H9 (cell line): ENCODE measurements at regions not wholly inside any gene's neighbourhood (a gene's known extent, or its start where the extent isn't known, plus 50 kb on each side); places are given as distances from the start of the nearest gene placed in this dataset.

ENCODE experiments used
- DNase-seq: peaks from one replicate; pipeline ENCODE4 v3.0.0-alpha.2; 2017
- H2AFZ ChIP-seq: one replicate; pipeline ENCODE4 v1.6.1; 2013; ENCODE audit warnings: mild to moderate bottlenecking, low read length, control low read depth, moderate library complexity
- H2AK5ac ChIP-seq: 2 replicates; pipeline ENCODE4 v1.6.1; 2013; ENCODE audit warnings: low read length, control low read depth, mixed read lengths; ENCODE audit not compliant: insufficient read length
- H2BK120ac ChIP-seq: one replicate; pipeline ENCODE4 v1.6.1; 2013; ENCODE audit warnings: low read depth, mild to moderate bottlenecking, low read length, control low read depth, inconsistent platforms; ENCODE audit not compliant: poor library complexity, severe bottlenecking
- H2BK12ac ChIP-seq: 2 replicates; pipeline ENCODE4 v1.6.1; 2013; ENCODE audit warnings: low read length, control low read depth, mixed read lengths, low read depth; ENCODE audit not compliant: insufficient read length
- H2BK15ac ChIP-seq: 2 replicates; pipeline ENCODE4 v1.6.1; 2013; ENCODE audit warnings: low read depth, low read length, control low read depth
- H2BK20ac ChIP-seq: one replicate; pipeline ENCODE4 v1.6.1; 2013; ENCODE audit warnings: low read depth, mild to moderate bottlenecking, low read length, control low read depth, inconsistent platforms; ENCODE audit not compliant: poor library complexity, severe bottlenecking
- H2BK5ac ChIP-seq: 2 replicates; pipeline ENCODE4 v1.6.1; 2013; ENCODE audit warnings: low read length, control low read depth, mixed read lengths; ENCODE audit not compliant: insufficient read length
- H3K14ac ChIP-seq: 2 replicates; pipeline ENCODE4 v1.6.1; 2013; ENCODE audit warnings: low read length, control low read depth; ENCODE audit not compliant: insufficient read depth
- H3K18ac ChIP-seq: 2 replicates; pipeline ENCODE4 v1.6.1; 2013; ENCODE audit warnings: low read depth, mild to moderate bottlenecking, mixed read lengths, low read length, control low read depth; ENCODE audit not compliant: insufficient read length
- H3K23ac ChIP-seq: 2 replicates; pipeline ENCODE4 v1.6.1; 2013; ENCODE audit warnings: low read length, control low read depth, mixed read lengths, low read depth; ENCODE audit not compliant: insufficient read length
- H3K23me2 ChIP-seq: 2 replicates; pipeline ENCODE4 v1.6.1; 2013; ENCODE audit warnings: low read depth, mild to moderate bottlenecking, mixed read lengths, low read length, control low read depth; ENCODE audit not compliant: insufficient read length, poor library complexity, severe bottlenecking
- H3K27ac ChIP-seq: 2 replicates; pipeline ENCODE4 v1.5.1; 2013; ENCODE audit warnings: low read length, control low read depth, mixed read lengths, low read depth; ENCODE audit not compliant: insufficient read length
- H3K27me3 ChIP-seq: 2 replicates; pipeline ENCODE4 v1.6.1; 2013; ENCODE audit warnings: low read length, control low read depth, inconsistent platforms; ENCODE audit not compliant: insufficient read depth
- H3K4ac ChIP-seq: 2 replicates; pipeline ENCODE4 v1.6.1; 2013; ENCODE audit warnings: low read depth, mild to moderate bottlenecking, control low read depth, inconsistent platforms, low read length, moderate library complexity
- H3K4me1 ChIP-seq: 2 replicates; pipeline ENCODE4 v1.6.1; 2013; ENCODE audit warnings: low read length, control low read depth, inconsistent platforms; ENCODE audit not compliant: insufficient read depth
- H3K4me2 ChIP-seq: 2 replicates; pipeline ENCODE4 v1.6.1; 2013; ENCODE audit warnings: low read length, control low read depth, mixed read lengths; ENCODE audit not compliant: insufficient read length, insufficient read depth
- H3K56ac ChIP-seq: 2 replicates; pipeline ENCODE4 v1.6.1; 2013; ENCODE audit warnings: low read depth, mild to moderate bottlenecking, mixed read lengths, low read length, control low read depth; ENCODE audit not compliant: insufficient read length
- H3K79me1 ChIP-seq: 2 replicates; pipeline ENCODE4 v1.6.1; 2013; ENCODE audit warnings: low read depth, mild to moderate bottlenecking, moderate library complexity, low read length, control low read depth, inconsistent platforms; ENCODE audit not compliant: insufficient read depth, poor library complexity, severe bottlenecking
- H3K79me2 ChIP-seq: 2 replicates; pipeline ENCODE4 v1.6.1; 2013; ENCODE audit warnings: low read length, control low read depth, inconsistent platforms; ENCODE audit not compliant: insufficient read depth
- H3K9ac ChIP-seq: 2 replicates; pipeline ENCODE4 v1.6.1; 2013; ENCODE audit warnings: low read length, control low read depth, mixed read lengths; ENCODE audit not compliant: insufficient read length; ENCODE audit errors: extremely low read depth
- H3K9me3 ChIP-seq: one replicate; pipeline ENCODE4 v1.6.1; 2013; ENCODE audit warnings: low read depth, low read length, inconsistent platforms; ENCODE audit not compliant: control insufficient read depth
- H3T11ph ChIP-seq: one replicate; pipeline ENCODE4 v1.6.1; 2013; ENCODE audit warnings: mild to moderate bottlenecking, low read length, control low read depth, inconsistent platforms
- H4K20me1 ChIP-seq: one replicate; pipeline ENCODE4 v1.6.1; 2013; ENCODE audit not compliant: control insufficient read depth, insufficient read length, insufficient read depth
- H4K5ac ChIP-seq: 2 replicates; pipeline ENCODE4 v1.6.1; 2013; ENCODE audit warnings: low read depth, mild to moderate bottlenecking, mixed read lengths, low read length, control low read depth; ENCODE audit not compliant: insufficient read length
- H4K8ac ChIP-seq: replicated peaks from 2 replicates; pipeline ENCODE4 v1.6.1; 2013; ENCODE audit warnings: low read length, control low read depth, mixed read lengths, low read depth; ENCODE audit not compliant: insufficient read length
- H4K91ac ChIP-seq: 2 replicates; pipeline ENCODE4 v1.6.1; 2013; ENCODE audit warnings: low read depth, mild to moderate bottlenecking, moderate library complexity, mixed read lengths, low read length, control low read depth; ENCODE audit not compliant: insufficient read length
- H3K27ac Mint-ChIP-seq, 3 experiments: 2 replicates in 2 of 3; 3 replicates in 1 of 3; pipeline ENCODE4 v1.8.0; 2020 to 2021; ENCODE audit warnings: mixed read lengths in 3 of 3, mild to moderate bottlenecking in 1 of 3, moderate library complexity in 1 of 3
- H3K27me3 Mint-ChIP-seq: 2 replicates; pipeline ENCODE4 v1.8.0; 2021; ENCODE audit warnings: low read depth, mild to moderate bottlenecking, moderate library complexity, mixed read lengths
- H3K36me3 Mint-ChIP-seq, 3 experiments: 2 replicates in 2 of 3; 3 replicates in 1 of 3; pipeline ENCODE4 v1.8.0; 2020 to 2021; ENCODE audit warnings: low read depth in 3 of 3, mixed read lengths in 3 of 3; ENCODE audit not compliant: insufficient read depth in 1 of 3
- H3K4me1 Mint-ChIP-seq, 2 experiments: 2 replicates each; pipeline ENCODE4 v1.8.0; 2020; ENCODE audit warnings: mixed read lengths in 2 of 2
- H3K4me3 Mint-ChIP-seq, 2 experiments: 2 replicates in 1 of 2; 3 replicates in 1 of 2; pipeline ENCODE4 v1.8.0; 2020 to 2021; ENCODE audit warnings: mild to moderate bottlenecking in 2 of 2, mixed read lengths in 2 of 2, moderate library complexity in 1 of 2
- H3K9me3 Mint-ChIP-seq, 2 experiments: 2 replicates in 1 of 2; 3 replicates in 1 of 2; pipeline ENCODE4 v1.8.0; 2020; ENCODE audit warnings: mild to moderate bottlenecking in 2 of 2, mixed read lengths in 2 of 2, moderate library complexity in 1 of 2
- WGBS: extraction: QIAGEN DNeasy Blood & Tissue Kit; methylation state at CpG from one replicate; pipeline ENCODE4 v1.1.7; 2013; ENCODE audit warnings: missing lambda C conversion rate, low lambda C conversion rate, mixed read lengths; ENCODE audit not compliant: insufficient read length; ENCODE audit errors: extremely low coverage; 5-methylcytosine and 5-hydroxymethylcytosine counted together
- TF ChIP-seq, protein P1 (sequence below): fragments of 200-600 bp; sonication (generic); conservative IDR thresholded peaks from 3 replicates; pipeline ENCODE4 v1.8.0; 2021; ENCODE audit warnings: antibody characterized with exemption, mild to moderate bottlenecking

DNA sequence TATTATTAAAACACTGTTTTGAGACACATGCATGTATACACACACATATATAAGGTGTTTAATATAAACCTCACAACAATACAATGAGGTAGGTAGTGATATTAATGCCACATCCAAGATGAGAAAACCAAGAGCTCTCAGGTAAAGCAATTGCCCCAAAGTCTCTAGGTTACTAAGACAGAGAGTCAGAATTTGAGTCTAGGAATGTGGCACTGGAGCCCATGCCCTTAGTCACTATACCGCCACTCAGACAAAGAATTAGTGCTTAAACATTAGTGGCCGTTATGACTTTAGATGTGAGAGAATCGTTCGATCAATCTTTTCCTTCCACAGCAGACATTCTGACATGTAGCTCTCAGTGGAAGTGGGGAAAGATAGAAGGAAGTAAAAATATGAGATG is 108.2 kb upstream of the ACSL4 start:
- Histone ChIP-seq H2BK20ac (no peak overlapping the region), H2BK5ac (no peak overlapping the region), H3K4me1 (no peaks in the 10 kb centered on the region; the same call in 1 of the 2 replicates), H3K9me3 (no peaks in the 10 kb centered on the region), H3T11ph (no peak overlapping the region), H2AFZ (no peak overlapping the region), H3K79me2 (no peaks in the 10 kb centered on the region), H4K20me1 (no peaks in the 10 kb centered on the region), H3K23ac (no peak overlapping the region), H4K5ac (no peak overlapping the region), H3K4me2 (no peak overlapping the region), H4K8ac (no peak overlapping the region), H4K91ac (no peak overlapping the region), H3K79me1 (no peaks in the 10 kb centered on the region), H2BK12ac (no peak overlapping the region), H2BK15ac (no peak overlapping the region), H3K14ac (no peak overlapping the region), H3K4ac (no peak overlapping the region), H3K56ac (no peak overlapping the region), H3K27ac (no peak overlapping the region), H3K18ac (no peak overlapping the region), H3K27me3 (no peaks in the 10 kb centered on the region), H2AK5ac (no peak overlapping the region), H2BK120ac (no peak overlapping the region), H3K9ac (no peak overlapping the region), H3K23me2 (no peaks in the 10 kb centered on the region)
- WGBS, result no CpG with 5 or more reads among the region's 4 CpGs
- Mint-ChIP-seq H3K9me3 (no peaks in the 10 kb centered on the region), H3K27ac (no peak overlapping the region), H3K27me3 (no peaks in the 10 kb centered on the region; the same call in 1 of the 2 replicates), H3K36me3 (no peaks in the 10 kb centered on the region), H3K4me3 (no peak overlapping the region), H3K4me1 (no peaks in the 10 kb centered on the region)
- no peak for DNase-seq
- TF ChIP-seq, protein P1, sequence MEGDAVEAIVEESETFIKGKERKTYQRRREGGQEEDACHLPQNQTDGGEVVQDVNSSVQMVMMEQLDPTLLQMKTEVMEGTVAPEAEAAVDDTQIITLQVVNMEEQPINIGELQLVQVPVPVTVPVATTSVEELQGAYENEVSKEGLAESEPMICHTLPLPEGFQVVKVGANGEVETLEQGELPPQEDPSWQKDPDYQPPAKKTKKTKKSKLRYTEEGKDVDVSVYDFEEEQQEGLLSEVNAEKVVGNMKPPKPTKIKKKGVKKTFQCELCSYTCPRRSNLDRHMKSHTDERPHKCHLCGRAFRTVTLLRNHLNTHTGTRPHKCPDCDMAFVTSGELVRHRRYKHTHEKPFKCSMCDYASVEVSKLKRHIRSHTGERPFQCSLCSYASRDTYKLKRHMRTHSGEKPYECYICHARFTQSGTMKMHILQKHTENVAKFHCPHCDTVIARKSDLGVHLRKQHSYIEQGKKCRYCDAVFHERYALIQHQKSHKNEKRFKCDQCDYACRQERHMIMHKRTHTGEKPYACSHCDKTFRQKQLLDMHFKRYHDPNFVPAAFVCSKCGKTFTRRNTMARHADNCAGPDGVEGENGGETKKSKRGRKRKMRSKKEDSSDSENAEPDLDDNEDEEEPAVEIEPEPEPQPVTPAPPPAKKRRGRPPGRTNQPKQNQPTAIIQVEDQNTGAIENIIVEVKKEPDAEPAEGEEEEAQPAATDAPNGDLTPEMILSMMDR, result no peak
